GM03348 (cell line): ENCODE measurements at regions not wholly inside any gene's neighbourhood (a gene's known extent, or its start where the extent isn't known, plus 50 kb on each side); places are given as distances from the start of the nearest gene placed in this dataset.
"Not testable (repeated sequence)": the region's sequence is repeated elsewhere in the genome, so short reads cannot be mapped to it uniquely, and the experiment has no call there.

Experiments
- DNase-seq: peaks from one replicate; pipeline ENCODE4 v3.0.0; 2012; ENCODE audit warnings: low spot score

- not testable (repeated sequence) for DNase-seq
Measured at GRCh38 chrX:3837958-3838643, 124.7 kb upstream of the PRKX start.

- DNase-seq: not testable (repeated sequence)
Measured at GRCh38 chrX:3837211-3837610, 123.8 kb upstream of the PRKX start.

- DNase-seq: not testable (repeated sequence)
Measured at GRCh38 chrX:3833761-3834542, 120.5 kb upstream of the PRKX start.

GRCh38 chrX:3830020-3830419 lies 116.6 kb upstream of the PRKX start:
- not testable (repeated sequence) for DNase-seq

GRCh38 chrX:3829041-3829531 lies 115.6 kb upstream of the PRKX start:
- DNase-seq: not testable (repeated sequence)

- DNase-seq: not testable (repeated sequence)
Measured at GRCh38 chrX:3828378-3829040, 115.1 kb upstream of the PRKX start.

GRCh38 chrX:3824008-3824407 lies 110.6 kb upstream of the PRKX start:
- DNase-seq: not testable (repeated sequence)

- DNase-seq: peak; percentile 9
Measured at GRCh38 chrX:3820167-3820566, 106.7 kb upstream of the PRKX start.

- not testable (repeated sequence) for DNase-seq
Measured at GRCh38 chrX:3817480-3817879, 104.0 kb upstream of the PRKX start.

- peak; percentile 31 for DNase-seq
Measured at GRCh38 chrX:3815896-3816664, 102.6 kb upstream of the PRKX start.

- DNase-seq: peak; percentile 53
Measured at GRCh38 chrX:3811331-3812311, 98.2 kb upstream of the PRKX start.

GRCh38 chrX:3807906-3808305 lies 94.5 kb upstream of the PRKX start:
- no peak for DNase-seq

GRCh38 chrX:3806630-3807029 lies 93.2 kb upstream of the PRKX start:
- no peak for DNase-seq

GRCh38 chrX:3803713-3804112 lies 90.3 kb upstream of the PRKX start:
- no peak for DNase-seq

GRCh38 chrX:3803305-3803704 lies 89.9 kb upstream of the PRKX start:
- no peak for DNase-seq

- not testable (repeated sequence) for DNase-seq
Measured at GRCh38 chrX:3795411-3795810, 82.0 kb upstream of the PRKX start.

- DNase-seq: no peak
Measured at GRCh38 chrX:3791449-3791848, 78.0 kb upstream of the PRKX start.

- no peak for DNase-seq
Measured at GRCh38 chrX:3788494-3789233, 75.2 kb upstream of the PRKX start.

- no peak for DNase-seq
Measured at GRCh38 chrX:3787856-3788255, 74.4 kb upstream of the PRKX start.

- DNase-seq: not testable (repeated sequence)
Measured at GRCh38 chrX:3785822-3786221, 72.4 kb upstream of the PRKX start.
